Keratinocyte (primary cell): ENCODE measurements at regions not wholly inside any gene's neighbourhood (a gene's known extent, or its start where the extent isn't known, plus 50 kb on each side); places are given as distances from the start of the nearest gene placed in this dataset.

Source experiments
- DNase-seq: peaks from one replicate; pipeline ENCODE4 v3.0.0-alpha.2; 2011; ENCODE audit warnings: low read depth, missing footprints, low spot score
- FAIRE-seq: peaks from 2 replicates; lab custom pipeline; 2011; peaks lifted over from hg19 to GRCh38; lab: Jason Lieb, UNC
- H2AFZ ChIP-seq: 2 replicates; pipeline ENCODE4 v1.6.0; 2012; ENCODE audit warnings: low read length, control low read depth, inconsistent platforms; ENCODE audit not compliant: control insufficient read depth
- H3K27ac ChIP-seq: 2 replicates; pipeline ENCODE4 v1.5.1; 2011; ENCODE audit warnings: low read length; ENCODE audit not compliant: control insufficient read depth, insufficient read depth
- H3K27me3 ChIP-seq: 3 replicates; pipeline ENCODE4 v1.6.0; 2011; ENCODE audit warnings: low read length; ENCODE audit not compliant: control insufficient read depth, insufficient read depth; ENCODE audit errors: extremely low read depth
- H3K36me3 ChIP-seq, 2 experiments: 2 replicates in 1 of 2; 3 replicates in 1 of 2; pipeline ENCODE4 v1.5.1; 2011; ENCODE audit warnings: low read length in 2 of 2, mild to moderate bottlenecking in 1 of 2; ENCODE audit not compliant: control insufficient read depth in 2 of 2, insufficient read depth in 2 of 2; ENCODE audit errors: extremely low read depth in 1 of 2
- H3K4me1 ChIP-seq: 3 replicates; pipeline ENCODE4 v1.5.1; 2011; ENCODE audit warnings: low read length; ENCODE audit not compliant: control insufficient read depth, insufficient read depth; ENCODE audit errors: extremely low read depth
- H3K4me2 ChIP-seq: 3 replicates; pipeline ENCODE4 v1.6.0; 2011; ENCODE audit warnings: low read depth, low read length; ENCODE audit not compliant: control insufficient read depth, insufficient read depth; ENCODE audit errors: extremely low read depth
- H3K4me3 ChIP-seq, 3 experiments: fragments of 200-600 bp in 1 of 3; sonication (generic) in 1 of 3; 2 replicates in 2 of 3; 3 replicates in 1 of 3; pipeline ENCODE4 v1.5.1; 2011 to 2016; ENCODE audit warnings: low read length in 3 of 3, mild to moderate bottlenecking in 3 of 3, control low read depth in 2 of 3, inconsistent platforms in 1 of 3, low read depth in 1 of 3, mixed read lengths in 1 of 3, mixed run types in 1 of 3, moderate library complexity in 1 of 3; ENCODE audit not compliant: control insufficient read depth in 2 of 3, insufficient read depth in 2 of 3; ENCODE audit errors: extremely low read depth in 1 of 3
- H3K79me2 ChIP-seq: 2 replicates; pipeline ENCODE4 v1.6.0; 2012; ENCODE audit warnings: low read length; ENCODE audit not compliant: control insufficient read depth, insufficient read depth
- H3K9ac ChIP-seq: 3 replicates; pipeline ENCODE4 v1.6.0; 2011; ENCODE audit warnings: low read length; ENCODE audit not compliant: control insufficient read depth, insufficient read depth; ENCODE audit errors: extremely low read depth
- H3K9me1 ChIP-seq: 3 replicates; pipeline ENCODE4 v1.6.0; 2011; ENCODE audit warnings: low read length; ENCODE audit not compliant: control insufficient read depth, insufficient read depth; ENCODE audit errors: extremely low read depth
- H3K9me3 ChIP-seq: 2 replicates; pipeline ENCODE4 v1.5.1; 2012; ENCODE audit warnings: low read depth, low read length; ENCODE audit not compliant: control insufficient read depth
- H4K20me1 ChIP-seq: 3 replicates; pipeline ENCODE4 v1.6.0; 2011; ENCODE audit warnings: low read length; ENCODE audit not compliant: control insufficient read depth, insufficient read depth; ENCODE audit errors: extremely low read depth
- CTCF ChIP-seq, 3 experiments: IDR thresholded peaks in 1 of 3; conservative IDR thresholded peaks in 1 of 3; optimal IDR thresholded peaks in 1 of 3; 2 replicates in 2 of 3; 3 replicates in 1 of 3; pipeline versions ENCODE3 to v1.5.1; 2011; ENCODE audit warnings: low read length in 3 of 3, mild to moderate bottlenecking in 3 of 3, moderate library complexity in 2 of 3, control low read depth in 1 of 3, inconsistent platforms in 1 of 3; ENCODE audit not compliant: insufficient read depth in 2 of 3; ENCODE audit errors: extremely low read depth in 1 of 3
- EZH2 ChIP-seq: IDR thresholded peaks from one replicate; pipeline ENCODE4 v1.6.1; 2012; ENCODE audit warnings: inconsistent platforms, mild to moderate bottlenecking, low read length, moderate library complexity
- dilution Hi-C: fragments of 300-500 bp; cut with MboI; formaldehyde crosslinking; loops from one replicate; pipeline ENCODE4 v1.7.0; 2020; ENCODE audit warnings: low sequenced_read_pairs; ENCODE audit not compliant: extremely low pct_ligation_motif_present

DNA sequence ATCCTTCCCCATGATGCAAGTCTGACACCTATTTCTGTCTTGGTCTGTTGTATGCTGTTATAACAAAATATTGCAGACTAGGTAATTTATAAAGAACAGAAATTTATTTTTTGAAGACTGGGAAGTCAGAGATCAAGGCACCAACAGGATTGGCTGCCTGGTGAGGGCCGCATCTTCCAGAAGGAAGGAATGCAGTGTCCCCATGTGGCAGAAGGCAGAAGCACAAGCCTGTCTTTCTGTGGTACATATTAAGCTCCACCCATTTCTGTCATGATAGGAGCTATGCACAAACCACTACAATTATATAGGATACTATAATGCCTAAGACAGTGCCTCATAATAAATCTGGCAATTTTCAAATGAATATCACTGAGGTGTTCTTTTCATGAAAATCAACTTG lies 502.3 kb upstream of the DIAPH2 start:
- H3K4me1 ChIP-seq, result peaks cover 2% of the 10 kb centered on the region
- H3K27me3 ChIP-seq, result no peaks in the 10 kb centered on the region
- no peaks in the 10 kb centered on the region for H3K9me1 ChIP-seq
- H3K36me3 ChIP-seq, result no peaks in the 10 kb centered on the region
- no peaks in the 10 kb centered on the region for H4K20me1 ChIP-seq
- dilution Hi-C loops, result no loop called here
- H3K4me3 ChIP-seq, result no peak overlapping the region
- no peak overlapping the region for H3K4me2 ChIP-seq
- H3K79me2 ChIP-seq, result no peaks in the 10 kb centered on the region
- no peak for FAIRE-seq
- no peak for TF ChIP-seq EZH2
- peak; percentile 39 to 77 (median 61) for TF ChIP-seq CTCF (optimal IDR thresholded peaks at IDR 0.05 in 1 of 3, IDR thresholded peaks at IDR 0.05 in 1 of 3, conservative IDR thresholded peaks at IDR 0.05 in 1 of 3; ENCODE audit: extremely low read depth in 1 of 3, insufficient read depth in 2 of 3, low read length in 3 of 3)
- no peak overlapping the region for H3K9ac ChIP-seq
- H3K9me3 ChIP-seq, result no peaks in the 10 kb centered on the region
- H3K27ac ChIP-seq, result no peak overlapping the region
- no peak overlapping the region for H2AFZ ChIP-seq
- DNase-seq, result no peak

GRCh38 chrX:96183391-96183790 lies 501.3 kb upstream of the DIAPH2 start:
- DNase-seq, result no peak
- H3K4me1 ChIP-seq, result peaks cover 2% of the 10 kb centered on the region
- H3K4me2 ChIP-seq, result no peak overlapping the region
- dilution Hi-C loops, result no loop called here
- no peaks in the 10 kb centered on the region for H3K9me3 ChIP-seq
- H3K4me3 ChIP-seq, result no peak overlapping the region
- no peak for FAIRE-seq
- H3K27me3 ChIP-seq, result no peaks in the 10 kb centered on the region
- H3K9ac ChIP-seq, result no peak overlapping the region
- H4K20me1 ChIP-seq, result no peaks in the 10 kb centered on the region
- no peak overlapping the region for H3K27ac ChIP-seq
- H2AFZ ChIP-seq, result no peak overlapping the region
- no peak for TF ChIP-seq CTCF (optimal IDR thresholded peaks at IDR 0.05 in 1 of 3, IDR thresholded peaks at IDR 0.05 in 1 of 3, conservative IDR thresholded peaks at IDR 0.05 in 1 of 3; ENCODE audit: extremely low read depth in 1 of 3, insufficient read depth in 2 of 3, low read length in 3 of 3)
- no peak for TF ChIP-seq EZH2
- H3K36me3 ChIP-seq, result no peaks in the 10 kb centered on the region
- no peaks in the 10 kb centered on the region for H3K79me2 ChIP-seq
- H3K9me1 ChIP-seq, result no peaks in the 10 kb centered on the region
